K562 (cell line): ENCODE measurements at regions not wholly inside any gene's neighbourhood (a gene's known extent, or its start where the extent isn't known, plus 50 kb on each side); places are given as distances from the start of the nearest gene placed in this dataset.

Experiments
- ATAC-seq: fragments of 200-7000 bp; cut with Tn5 transposase; 3 replicates; pipeline ENCODE4 v1.9.1; 2020; ENCODE audit warnings: moderate library complexity
- BruUV-seq: library from RNA; stranded (reverse); fragments of 400-500 nt; replicated peaks from 2 replicates; lab custom pipeline; 2021; lab: Mats Ljungman, UMichigan
- CTCF ChIA-PET: fragments of 300-600 bp; formaldehyde crosslinking; extraction: SDS; loops from one replicate; lab custom pipeline; 2021; ENCODE audit warnings: low intra/inter-chr PET ratio; lab: Yijun Ruan, JAX
- POLR2A ChIA-PET: fragments of 300-600, 350-650 bp; sonication (Branson Sonifier 250); formaldehyde crosslinking; extraction: SDS; loops from one replicate; lab custom pipeline; 2021; ENCODE audit warnings: antibody characterized with exemption, inconsistent platforms; lab: Yijun Ruan, JAX
- DNase-seq, 4 experiments: peaks; one replicate each; pipeline versions ENCODE4 v3.0.0 to v3.0.0-alpha.2; 2011 to 2018; ENCODE audit warnings: low spot score in 3 of 4, mixed read lengths in 3 of 4; ENCODE audit errors: extremely low read depth in 1 of 4
- FAIRE-seq: peaks from 2 replicates; lab custom pipeline; 2011; peaks lifted over from hg19 to GRCh38; lab: Jason Lieb, UNC
- H2AFZ ChIP-seq: 2 replicates; pipeline ENCODE4 v1.6.0; 2011; ENCODE audit warnings: low read depth, low read length, control low read depth, inconsistent platforms
- H3K27ac ChIP-seq: fragments of 200-600 bp; 3 replicates; pipeline ENCODE4 v1.8.0; 2011; ENCODE audit warnings: low read depth, mild to moderate bottlenecking, control low read depth, inconsistent platforms, low read length, moderate library complexity, mixed read lengths; ENCODE audit errors: extremely low read depth
- H3K27me3 ChIP-seq, 2 experiments: fragments of 300-600 bp in 1 of 2; 2 replicates in 1 of 2; 3 replicates in 1 of 2; pipeline versions ENCODE4 v1.6.0 to v1.8.0; 2011; ENCODE audit warnings: inconsistent platforms in 2 of 2, low read length in 2 of 2, mild to moderate bottlenecking in 1 of 2, mixed read lengths in 1 of 2, moderate library complexity in 1 of 2; ENCODE audit not compliant: control insufficient read depth in 2 of 2, insufficient read depth in 2 of 2
- H3K36me3 ChIP-seq: fragments of 300-600 bp; 3 replicates; pipeline ENCODE4 v1.8.0; 2011; ENCODE audit warnings: mild to moderate bottlenecking, low read length, inconsistent platforms; ENCODE audit not compliant: control insufficient read depth, insufficient read depth
- H3K4me1 ChIP-seq, 2 experiments: fragments of 200-600 bp in 1 of 2; replicated peaks in 1 of 2; 2 replicates in 1 of 2; 3 replicates in 1 of 2; pipeline versions ENCODE4 v1.5.1 to v1.8.0; 2011; ENCODE audit warnings: inconsistent platforms in 2 of 2, low read length in 2 of 2, mild to moderate bottlenecking in 1 of 2, mixed read lengths in 1 of 2, moderate library complexity in 1 of 2; ENCODE audit not compliant: control insufficient read depth in 2 of 2, insufficient read depth in 2 of 2
- H3K4me2 ChIP-seq: 2 replicates; pipeline ENCODE4 v1.6.1; 2011; ENCODE audit warnings: low read length, control low read depth, inconsistent platforms, mixed read lengths; ENCODE audit not compliant: insufficient read depth
- H3K4me3 ChIP-seq: fragments of 200-600 bp; sonication (generic), shearing (Covaris generic); 2 replicates; pipeline ENCODE4 v1.5.1; 2016; ENCODE audit warnings: control low read depth, inconsistent platforms
- H3K79me2 ChIP-seq: fragments of 200-600 bp; 3 replicates; pipeline ENCODE4 v1.8.0; 2011; ENCODE audit warnings: low read length, inconsistent platforms; ENCODE audit not compliant: control insufficient read depth, insufficient read depth
- H3K9ac ChIP-seq, 2 experiments: 2 replicates each; pipeline versions ENCODE4 v1.6.0 to v1.6.1; 2011; ENCODE audit warnings: low read depth in 2 of 2, low read length in 2 of 2, control low read depth in 1 of 2, inconsistent platforms in 1 of 2, mild to moderate bottlenecking in 1 of 2, mixed read lengths in 1 of 2; ENCODE audit not compliant: insufficient read depth in 1 of 2
- H3K9me1 ChIP-seq: one replicate; pipeline ENCODE4 v1.6.0; 2011; ENCODE audit warnings: inconsistent platforms, mild to moderate bottlenecking, low read length, moderate library complexity; ENCODE audit not compliant: control insufficient read depth, insufficient read depth
- H3K9me3 ChIP-seq: replicated peaks from 2 replicates; pipeline ENCODE4 v1.5.1; 2011; ENCODE audit warnings: low read depth, low read length, inconsistent platforms; ENCODE audit not compliant: control insufficient read depth, insufficient read depth
- H4K20me1 ChIP-seq: replicated peaks from 2 replicates; pipeline ENCODE4 v1.6.1; 2011; ENCODE audit warnings: low read length, inconsistent platforms, mixed read lengths; ENCODE audit not compliant: control insufficient read depth, insufficient read depth
- BCL6 ChIP-seq: fragments of 250-450 bp; sonication (Bioruptor Pico); IDR thresholded peaks from 2 replicates; pipeline ENCODE4 v1.4.0; 2020
- DLX4 ChIP-seq: fragments of 250-450 bp; sonication (Bioruptor Pico); IDR thresholded peaks from 2 replicates; pipeline ENCODE4 v1.6.1; 2021; ENCODE audit warnings: mild to moderate bottlenecking
- EP300 ChIP-seq: IDR thresholded peaks from 2 replicates; pipeline ENCODE4 v1.6.1; 2012; ENCODE audit warnings: low read length, improper control_type of control experiment
- ETV1 ChIP-seq: fragments of 450-650 bp; conservative IDR thresholded peaks from 2 replicates; pipeline ENCODE4 v1.6.1; 2016; ENCODE audit warnings: missing genetic modification characterization, control low read depth, low read depth, missing compliant biosample characterization
- FOXK2 ChIP-seq, 2 experiments: fragments of 450-650 bp; IDR thresholded peaks in 1 of 2; conservative IDR thresholded peaks in 1 of 2; 2 replicates each; pipeline ENCODE4 v1.6.1; 2016; ENCODE audit warnings: low read depth in 2 of 2, mild to moderate bottlenecking in 1 of 2
- HDAC8 ChIP-seq: fragments of 450-650 bp; IDR thresholded peaks from 2 replicates; pipeline ENCODE4 v1.6.1; 2016; ENCODE audit warnings: mild to moderate bottlenecking, missing genetic modification characterization, moderate library complexity, missing compliant biosample characterization
- HES1 ChIP-seq: fragments of 450-650 bp; IDR thresholded peaks from 2 replicates; pipeline ENCODE4 v1.6.1; 2016; ENCODE audit warnings: low read depth, mild to moderate bottlenecking, moderate library complexity
- HMG20A ChIP-seq: fragments of 450-650 bp; formaldehyde crosslinking; conservative IDR thresholded peaks from 2 replicates; pipeline ENCODE4 v1.4.0; 2020; ENCODE audit warnings: mild to moderate bottlenecking, mixed read lengths
- HSF4 ChIP-seq: fragments of 250-450 bp; sonication (Bioruptor Pico); IDR thresholded peaks from 2 replicates; pipeline ENCODE4 v2.1.2; 2022; ENCODE audit warnings: mild to moderate bottlenecking, moderate library complexity, borderline replicate concordance
- KHSRP ChIP-seq: fragments of 450-650 bp; IDR thresholded peaks from 2 replicates; pipeline ENCODE4 v1.6.1; 2017
- KLF10 ChIP-seq: fragments of 250-450 bp; sonication (Bioruptor Pico); IDR thresholded peaks from 2 replicates; pipeline ENCODE4 v1.6.1; 2021; ENCODE audit warnings: matching md5 sums
- KLF13 ChIP-seq: fragments of 450-650 bp; IDR thresholded peaks from 2 replicates; pipeline ENCODE4 v1.6.1; 2016; ENCODE audit warnings: missing genetic modification characterization, low read depth, mild to moderate bottlenecking, missing compliant biosample characterization, moderate library complexity, borderline replicate concordance
- MEF2D ChIP-seq: conservative IDR thresholded peaks from 2 replicates; pipeline ENCODE4 v1.6.1; 2016; ENCODE audit warnings: low read depth, missing genetic modification characterization, missing compliant biosample characterization
- MLLT1 ChIP-seq, 2 experiments: fragments of 450-650 bp; IDR thresholded peaks; 2 replicates each; pipeline ENCODE4 v1.6.1; 2016
- SAFB2 ChIP-seq: fragments of 200-400 bp; formaldehyde crosslinking; IDR thresholded peaks from 2 replicates; pipeline ENCODE4 v1.6.1; 2018; ENCODE audit warnings: borderline replicate concordance, low read length, low read depth, moderate library complexity; ENCODE audit not compliant: severe bottlenecking
- SIN3A ChIP-seq, 2 experiments: fragments of 150-350 bp in 1 of 2; IDR thresholded peaks; 2 replicates each; pipeline ENCODE4 v1.6.1; 2011 to 2016; ENCODE audit warnings: borderline replicate concordance in 2 of 2, low read depth in 2 of 2, low read length in 2 of 2, mild to moderate bottlenecking in 2 of 2, moderate library complexity in 2 of 2; ENCODE audit not compliant: control insufficient read depth in 1 of 2
- SMAD2 ChIP-seq: fragments of 150-350 bp; IDR thresholded peaks from 2 replicates; pipeline ENCODE4 v1.6.1; 2014; ENCODE audit warnings: low read depth, mild to moderate bottlenecking, low read length
- TAL1 ChIP-seq: fragments of 450-650 bp; IDR thresholded peaks from 2 replicates; pipeline ENCODE4 v1.6.1; 2016; ENCODE audit warnings: mild to moderate bottlenecking
- WGBS: fragments of 100-300 bp; shearing (Covaris generic); methylation state at CpG from one replicate; pipeline ENCODE4 v1.1.6; 2016; ENCODE audit warnings: low coverage, mixed read lengths; ENCODE audit not compliant: insufficient coverage; ENCODE audit errors: missing lambda C conversion rate; 5-methylcytosine and 5-hydroxymethylcytosine counted together
- in situ Hi-C: fragments of 300-500 bp; cut with MboI; formaldehyde crosslinking; loops from 4 replicates; pipeline ENCODE4 v1.15.0; 2018; ENCODE audit warnings: inconsistent platforms, mixed read lengths
- intact Hi-C: fragments of 100-400 bp; cut with micrococcal nuclease; formaldehyde crosslinking; loops from 2 replicates; pipeline ENCODE4 v1.14.2; 2022

GRCh38 chr2:53608293-53608692, 159.3 kb upstream of the CHAC2 start:
- POLR2A ChIA-PET: no interaction called here
- no TSS peak for BruUV-seq
- WGBS: 0% methylated on average over 5 of the region's 5 CpGs

More at GRCh38 chr2:53608293-53608692, 159.3 kb upstream of the CHAC2 start:
- in situ Hi-C loops: no loop called here
- Histone ChIP-seq H3K9me1 (no peaks in the 10 kb centered on the region), H3K27me3 (no peaks in the 10 kb centered on the region), H3K4me2 (no peak overlapping the region), H3K27ac (no peak overlapping the region), H2AFZ (no peak overlapping the region), H3K4me1 (no peaks in the 10 kb centered on the region), H3K9ac (no peak overlapping the region), H4K20me1 (no peaks in the 10 kb centered on the region), H3K9me3 (no peaks in the 10 kb centered on the region), H3K4me3 (no peak overlapping the region), H3K79me2 (no peaks in the 10 kb centered on the region), H3K36me3 (no peaks in the 10 kb centered on the region)
- DNase-seq: no peak
- TF ChIP-seq SIN3A (IDR thresholded peaks at IDR 0.05; ENCODE audit: borderline replicate concordance in 2 of 2, control insufficient read depth in 1 of 2, low read depth in 2 of 2, low read length in 2 of 2): no peak
- no peak for TF ChIP-seq FOXK2 (conservative IDR thresholded peaks at IDR 0.05 in 1 of 2, IDR thresholded peaks at IDR 0.05 in 1 of 2; ENCODE audit: low read depth in 2 of 2)
- no peak for TF ChIP-seq DLX4 (CRISPR knock-in tag)
- TF ChIP-seq SMAD2: no peak
- TF ChIP-seq TAL1: no peak
- no peak for TF ChIP-seq HES1
- no peak for TF ChIP-seq HSF4 (CRISPR knock-in tag)
- no peak for TF ChIP-seq BCL6 (CRISPR knock-in tag)
- TF ChIP-seq EP300: no peak
- TF ChIP-seq MEF2D (tag): no peak
- TF ChIP-seq ETV1 (tag): no peak
- TF ChIP-seq MLLT1 (IDR thresholded peaks at IDR 0.05): no peak
- no peak for TF ChIP-seq KLF13 (tag)
- no peak for TF ChIP-seq KLF10 (CRISPR knock-in tag)
- TF ChIP-seq SAFB2: no peak
- no peak for TF ChIP-seq HDAC8
- TF ChIP-seq KHSRP: no peak
- TF ChIP-seq HMG20A (CRISPR knock-in tag): no peak
- CTCF ChIA-PET: no interaction called here
- ATAC-seq: no peak
- no peak for FAIRE-seq
- intact Hi-C loops: no loop called here
